Adipocyte (in vitro differentiated cells): ENCODE measurements at regions not wholly inside any gene's neighbourhood (a gene's known extent, or its start where the extent isn't known, plus 50 kb on each side); places are given as distances from the start of the nearest gene placed in this dataset.

Experiments used
- DNase-seq: peaks from one replicate; pipeline ENCODE4 v3.0.0-alpha.2; 2015; ENCODE audit warnings: low read depth
- H3K27me3 ChIP-seq: replicated peaks from 2 replicates; pipeline ENCODE4 v1.7.0; 2013; ENCODE audit warnings: mild to moderate bottlenecking, low read length, moderate library complexity; ENCODE audit not compliant: control insufficient read depth, insufficient read depth
- H3K36me3 ChIP-seq: 2 replicates; pipeline ENCODE4 v1.7.0; 2013; ENCODE audit warnings: low read length, mild to moderate bottlenecking, moderate library complexity; ENCODE audit not compliant: control insufficient read depth, insufficient read depth, severe bottlenecking
- H3K4me1 ChIP-seq: 2 replicates; pipeline ENCODE4 v1.7.0; 2013; ENCODE audit warnings: mild to moderate bottlenecking, low read length, moderate library complexity; ENCODE audit not compliant: control insufficient read depth, insufficient read depth
- H3K4me3 ChIP-seq: 2 replicates; pipeline ENCODE4 v1.7.0; 2013; ENCODE audit warnings: mild to moderate bottlenecking, low read length, moderate library complexity
- H3K9ac ChIP-seq: 2 replicates; pipeline ENCODE4 v1.7.0; 2013; ENCODE audit warnings: mild to moderate bottlenecking, low read length, moderate library complexity
- H3K9me3 ChIP-seq: 2 replicates; pipeline ENCODE4 v1.7.0; 2013; ENCODE audit warnings: mild to moderate bottlenecking, low read length, moderate library complexity; ENCODE audit not compliant: control insufficient read depth

DNA sequence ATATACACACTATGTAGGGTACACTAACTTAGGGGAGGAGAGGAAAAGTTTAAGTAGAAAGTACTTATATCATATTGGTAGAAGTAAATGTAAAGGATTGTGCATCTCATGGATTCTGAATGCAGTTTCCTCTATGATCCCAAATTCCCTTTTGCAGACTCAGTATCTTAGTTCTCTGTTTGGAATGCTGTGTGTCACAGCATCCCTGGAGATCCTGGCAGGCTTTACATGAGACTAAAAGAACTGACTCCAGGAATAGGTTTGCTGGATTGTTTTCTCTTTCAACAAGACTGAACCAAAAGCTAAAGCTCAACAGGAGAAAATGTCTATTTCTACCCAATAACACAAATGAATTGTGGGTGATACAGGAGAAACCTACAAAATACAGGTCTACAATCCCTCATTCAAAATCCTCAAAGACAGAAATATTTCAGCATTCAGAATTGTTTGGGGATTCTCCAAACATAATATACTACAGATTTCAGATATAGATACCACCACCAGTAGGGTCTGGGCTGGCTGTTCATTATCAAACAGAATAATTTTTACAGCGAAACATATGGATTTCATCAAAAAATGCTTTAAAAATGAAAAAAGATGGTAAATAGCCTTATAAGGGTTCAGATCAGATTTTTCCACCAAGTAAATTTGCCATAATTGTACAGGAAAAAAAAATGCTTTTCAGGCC, 324.7 kb upstream of the GRAMD2B start:
- Histone ChIP-seq H3K36me3 (no peaks in the 10 kb centered on the region), H3K9ac (no peak overlapping the region), H3K4me3 (no peak overlapping the region), H3K9me3 (no peaks in the 10 kb centered on the region), H3K27me3 (no peaks in the 10 kb centered on the region), H3K4me1 (peaks cover 8% of the 10 kb centered on the region)
- peak; percentile 41 for DNase-seq

DNA sequence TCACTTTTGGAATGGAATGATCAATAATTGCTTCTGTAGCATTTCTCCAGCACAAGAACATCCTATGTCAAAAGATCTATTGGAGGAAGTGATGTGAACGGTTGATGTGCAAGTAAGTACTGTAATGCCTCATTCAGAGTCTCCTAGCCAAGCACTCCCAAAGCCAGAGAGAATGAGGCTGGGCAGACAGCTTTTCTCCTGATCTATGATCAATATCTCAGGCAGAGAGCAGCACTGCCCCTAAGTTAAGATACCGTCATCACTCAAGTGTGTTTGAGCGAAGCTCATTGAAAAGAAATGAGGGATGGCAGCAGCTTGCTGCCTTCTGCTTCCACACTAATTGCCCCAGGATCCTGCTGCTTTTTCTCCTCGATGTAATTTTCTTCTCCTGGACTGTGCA, 324.1 kb upstream of the GRAMD2B start:
- no peak for DNase-seq
- Histone ChIP-seq H3K9me3 (no peaks in the 10 kb centered on the region), H3K4me3 (no peak overlapping the region), H3K27me3 (no peaks in the 10 kb centered on the region), H3K36me3 (no peaks in the 10 kb centered on the region), H3K9ac (no peak overlapping the region), H3K4me1 (peaks cover 8% of the 10 kb centered on the region)

GRCh38 chr5:126100767-126101166, 322.4 kb upstream of the GRAMD2B start:
- H3K27me3 ChIP-seq, result no peaks in the 10 kb centered on the region
- no peaks in the 10 kb centered on the region for H3K36me3 ChIP-seq
- H3K9me3 ChIP-seq, result no peaks in the 10 kb centered on the region
- H3K4me3 ChIP-seq, result no peak overlapping the region
- DNase-seq, result no peak
- no peak overlapping the region for H3K9ac ChIP-seq
- H3K4me1 ChIP-seq, result peaks cover 8% of the 10 kb centered on the region

DNA sequence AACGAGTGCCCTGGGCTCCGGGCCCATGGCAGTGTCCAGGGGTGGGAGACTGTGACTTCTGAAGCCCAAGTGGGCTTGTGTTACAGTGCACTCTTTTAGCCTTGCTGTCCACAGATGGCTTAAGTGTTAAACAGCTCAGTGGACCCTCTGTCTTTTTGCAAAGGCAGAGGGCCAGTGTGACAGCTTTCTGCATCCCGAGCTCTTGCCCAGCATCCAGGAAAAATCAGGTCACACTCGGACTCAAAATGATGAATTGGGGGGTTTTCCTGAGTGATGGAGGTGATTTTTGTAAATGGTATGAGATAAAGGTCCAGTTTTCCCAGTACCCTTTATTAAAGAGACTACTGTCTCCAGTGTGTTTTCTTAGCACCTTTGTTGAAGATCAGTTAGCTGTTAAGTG, 321.3 kb upstream of the GRAMD2B start:
- no peak overlapping the region for H3K4me3 ChIP-seq
- DNase-seq, result no peak
- H3K36me3 ChIP-seq, result no peaks in the 10 kb centered on the region
- H3K9me3 ChIP-seq, result no peaks in the 10 kb centered on the region
- H3K9ac ChIP-seq, result no peak overlapping the region
- peaks cover 8% of the 10 kb centered on the region for H3K4me1 ChIP-seq
- no peaks in the 10 kb centered on the region for H3K27me3 ChIP-seq

DNA sequence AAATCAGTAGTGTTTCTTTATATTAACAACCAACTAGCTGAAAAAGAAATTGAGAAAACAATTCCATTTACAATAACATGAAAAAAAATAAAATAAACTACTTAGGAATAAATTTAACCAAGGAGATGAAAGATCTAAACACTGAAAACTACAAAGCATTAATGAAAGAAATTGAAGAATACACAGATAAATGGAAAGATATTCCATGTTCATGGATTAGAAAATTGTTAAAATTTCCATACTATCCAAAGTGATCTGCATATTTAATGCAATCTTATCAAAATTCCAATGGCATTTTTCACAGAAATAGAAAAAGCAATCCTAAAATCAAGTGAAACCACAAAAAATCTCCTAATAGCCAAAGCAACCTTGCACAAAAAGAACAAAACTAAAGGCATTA, 320.2 kb upstream of the GRAMD2B start:
- H3K4me1 ChIP-seq, result peaks cover 6% of the 10 kb centered on the region
- no peak for DNase-seq
- no peaks in the 10 kb centered on the region for H3K36me3 ChIP-seq
- no peaks in the 10 kb centered on the region for H3K9me3 ChIP-seq
- no peak overlapping the region for H3K4me3 ChIP-seq
- H3K9ac ChIP-seq, result no peak overlapping the region
- H3K27me3 ChIP-seq, result no peaks in the 10 kb centered on the region

GRCh38 chr5:126103868-126104267, 319.3 kb upstream of the GRAMD2B start:
- H3K4me3 ChIP-seq, result no peak overlapping the region
- H3K27me3 ChIP-seq, result no peaks in the 10 kb centered on the region

DNA sequence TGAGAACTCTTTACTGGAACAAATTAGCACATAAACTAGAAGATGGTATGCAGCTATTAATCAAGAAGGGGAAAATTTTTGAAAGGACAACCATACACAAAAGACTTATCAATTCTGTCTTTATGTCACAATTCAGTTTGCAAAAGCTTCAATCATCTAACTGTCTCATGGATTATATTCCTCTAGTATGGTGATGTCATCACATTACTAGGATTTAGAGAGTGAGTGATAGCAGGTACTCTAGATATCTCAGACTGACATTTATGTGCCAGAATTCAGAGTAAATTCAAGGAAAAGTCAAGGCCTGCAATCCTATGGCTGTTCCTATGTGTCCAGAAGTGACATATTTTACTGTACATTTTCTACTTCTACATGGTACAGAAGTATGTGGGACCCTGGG, 318.9 kb upstream of the GRAMD2B start:
- no peaks in the 10 kb centered on the region for H3K4me1 ChIP-seq
- DNase-seq, result no peak
- no peaks in the 10 kb centered on the region for H3K27me3 ChIP-seq
- H3K9me3 ChIP-seq, result no peaks in the 10 kb centered on the region
- H3K9ac ChIP-seq, result no peak overlapping the region
- no peak overlapping the region for H3K4me3 ChIP-seq
- H3K36me3 ChIP-seq, result no peaks in the 10 kb centered on the region

More at GRCh38 chr5:126103868-126104267, 319.3 kb upstream of the GRAMD2B start:
- DNase-seq, result no peak
- H3K9ac ChIP-seq, result no peak overlapping the region
- no peaks in the 10 kb centered on the region for H3K36me3 ChIP-seq
- H3K9me3 ChIP-seq, result no peaks in the 10 kb centered on the region
- H3K4me1 ChIP-seq, result no peaks in the 10 kb centered on the region

DNA sequence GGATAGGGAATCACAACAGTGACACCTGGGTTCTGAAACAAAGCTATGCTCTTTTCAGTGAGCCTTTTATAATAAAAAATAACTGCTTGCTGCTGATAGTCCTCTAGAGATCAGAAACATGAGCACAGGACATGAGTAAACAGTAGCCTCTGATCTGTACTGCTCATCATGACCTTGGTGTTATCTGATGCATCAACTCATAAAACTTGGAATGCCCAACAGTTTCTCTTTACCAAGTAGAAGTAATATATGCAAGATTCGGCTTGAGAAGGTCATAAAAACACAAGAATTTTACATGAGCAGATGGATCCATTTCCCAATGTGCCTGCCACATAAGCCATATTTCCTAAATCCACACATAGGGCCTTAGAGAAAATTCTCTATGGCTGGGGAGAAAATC, 318.3 kb upstream of the GRAMD2B start:
- no peak for DNase-seq
- Histone ChIP-seq H3K27me3 (no peaks in the 10 kb centered on the region), H3K9me3 (no peaks in the 10 kb centered on the region), H3K36me3 (no peaks in the 10 kb centered on the region), H3K9ac (no peak overlapping the region), H3K4me3 (no peak overlapping the region), H3K4me1 (no peaks in the 10 kb centered on the region)

DNA sequence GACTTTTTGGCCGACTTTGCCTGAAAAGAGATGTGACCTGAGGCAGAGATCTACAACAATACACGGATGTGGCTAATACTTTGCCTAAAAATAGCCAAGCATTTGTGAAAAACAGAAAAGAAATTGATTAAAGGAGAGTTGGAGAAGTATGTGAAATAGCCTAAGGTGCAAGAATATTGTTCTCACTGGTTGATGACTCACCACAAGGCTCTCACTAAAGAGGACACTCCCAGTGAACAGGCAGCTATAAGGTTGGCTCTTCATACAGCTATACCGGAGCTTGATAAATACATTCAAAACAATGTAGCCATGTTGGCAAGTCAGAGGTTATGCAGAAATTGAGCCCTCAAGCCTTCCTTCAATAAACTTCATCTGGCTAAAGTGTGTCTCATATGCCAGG, 317.2 kb upstream of the GRAMD2B start:
- Histone ChIP-seq H3K4me1 (no peaks in the 10 kb centered on the region), H3K36me3 (no peaks in the 10 kb centered on the region), H3K9ac (no peak overlapping the region), H3K4me3 (no peak overlapping the region), H3K9me3 (no peaks in the 10 kb centered on the region), H3K27me3 (no peaks in the 10 kb centered on the region)
- peak; percentile 29 for DNase-seq

DNA sequence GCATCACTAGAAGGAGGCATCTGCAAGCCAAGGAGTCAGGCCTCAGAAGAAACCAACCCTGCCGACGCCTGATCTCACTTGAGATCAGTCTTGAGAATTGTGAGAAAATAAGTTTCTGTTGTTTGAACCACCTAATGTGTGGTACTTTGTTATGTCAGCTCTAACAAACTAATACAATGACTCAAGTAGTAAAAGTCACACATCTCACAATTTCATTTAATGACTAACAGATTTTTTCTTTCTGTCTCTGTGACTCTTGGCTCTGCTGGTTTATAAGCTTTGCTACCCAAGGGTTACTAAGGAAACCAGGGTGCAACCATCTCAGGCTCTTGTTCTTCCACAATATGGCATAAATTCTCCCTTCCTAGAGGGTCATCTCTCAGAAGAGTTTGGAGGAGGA, 315.8 kb upstream of the GRAMD2B start:
- Histone ChIP-seq H3K4me3 (no peak overlapping the region), H3K9ac (no peak overlapping the region), H3K36me3 (no peaks in the 10 kb centered on the region), H3K4me1 (no peaks in the 10 kb centered on the region), H3K9me3 (no peaks in the 10 kb centered on the region), H3K27me3 (no peaks in the 10 kb centered on the region)
- no peak for DNase-seq

- H3K9me3 ChIP-seq, result no peaks in the 10 kb centered on the region
- DNase-seq, result no peak
- no peaks in the 10 kb centered on the region for H3K27me3 ChIP-seq
- H3K9ac ChIP-seq, result no peak overlapping the region
- H3K36me3 ChIP-seq, result no peaks in the 10 kb centered on the region
- no peak overlapping the region for H3K4me3 ChIP-seq
- no peaks in the 10 kb centered on the region for H3K4me1 ChIP-seq
Observed at GRCh38 chr5:126108470-126108869, 314.7 kb upstream of the GRAMD2B start.

DNA sequence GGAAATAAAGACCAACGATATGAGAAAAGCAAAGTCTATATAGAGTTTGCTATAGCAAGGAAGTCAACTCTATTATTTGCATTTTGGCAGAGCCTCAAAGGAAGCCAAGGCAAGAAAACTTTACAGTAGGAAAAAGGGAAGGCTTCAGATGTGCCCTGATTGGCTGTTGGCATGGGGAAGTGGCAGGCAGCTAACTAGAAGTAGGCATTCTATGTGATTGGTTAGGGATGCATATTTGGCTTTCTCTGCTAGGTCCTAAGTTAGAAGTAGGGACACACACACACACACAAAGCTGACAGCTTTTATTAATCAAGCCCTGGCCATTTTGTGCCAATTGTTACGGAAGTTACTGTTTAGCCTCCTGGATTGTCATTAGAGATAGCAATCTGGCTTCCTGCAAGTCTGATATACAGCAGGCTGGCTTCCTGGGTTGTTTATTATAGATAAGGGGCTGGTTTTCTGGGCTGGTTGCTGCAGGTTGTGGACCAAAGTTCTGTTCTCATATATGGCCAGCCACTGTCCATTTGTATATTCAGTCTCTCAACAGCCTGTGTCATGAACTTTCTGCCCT, 308.1 kb upstream of the GRAMD2B start:
- Histone ChIP-seq H3K4me1 (no peaks in the 10 kb centered on the region), H3K9ac (no peak overlapping the region), H3K27me3 (no peaks in the 10 kb centered on the region), H3K4me3 (no peak overlapping the region), H3K36me3 (no peaks in the 10 kb centered on the region), H3K9me3 (no peaks in the 10 kb centered on the region)
- no peak for DNase-seq
